ENCODE measurements at regions not wholly inside any gene's neighbourhood (a gene's known extent, or its start where the extent isn't known, plus 50 kb on each side); places are given as distances from the start of the nearest gene placed in this dataset.

- 64% methylated on average over 1 of the region's 1 CpG for WGBS (ENCODE audit: insufficient coverage, low coverage, low lambda C conversion rate, missing lambda C conversion rate)
- Histone ChIP-seq H3K9me3 (no peaks in the 10 kb centered on the region), H3K36me3 (no peaks in the 10 kb centered on the region), H3K4me3 (no peak overlapping the region), H3K27ac (no peak overlapping the region), H3K27me3 (no peaks in the 10 kb centered on the region), H3K4me1 (no peaks in the 10 kb centered on the region)
- TF ChIP-seq, protein P1, sequence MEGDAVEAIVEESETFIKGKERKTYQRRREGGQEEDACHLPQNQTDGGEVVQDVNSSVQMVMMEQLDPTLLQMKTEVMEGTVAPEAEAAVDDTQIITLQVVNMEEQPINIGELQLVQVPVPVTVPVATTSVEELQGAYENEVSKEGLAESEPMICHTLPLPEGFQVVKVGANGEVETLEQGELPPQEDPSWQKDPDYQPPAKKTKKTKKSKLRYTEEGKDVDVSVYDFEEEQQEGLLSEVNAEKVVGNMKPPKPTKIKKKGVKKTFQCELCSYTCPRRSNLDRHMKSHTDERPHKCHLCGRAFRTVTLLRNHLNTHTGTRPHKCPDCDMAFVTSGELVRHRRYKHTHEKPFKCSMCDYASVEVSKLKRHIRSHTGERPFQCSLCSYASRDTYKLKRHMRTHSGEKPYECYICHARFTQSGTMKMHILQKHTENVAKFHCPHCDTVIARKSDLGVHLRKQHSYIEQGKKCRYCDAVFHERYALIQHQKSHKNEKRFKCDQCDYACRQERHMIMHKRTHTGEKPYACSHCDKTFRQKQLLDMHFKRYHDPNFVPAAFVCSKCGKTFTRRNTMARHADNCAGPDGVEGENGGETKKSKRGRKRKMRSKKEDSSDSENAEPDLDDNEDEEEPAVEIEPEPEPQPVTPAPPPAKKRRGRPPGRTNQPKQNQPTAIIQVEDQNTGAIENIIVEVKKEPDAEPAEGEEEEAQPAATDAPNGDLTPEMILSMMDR (IDR thresholded peaks at IDR 0.05): no peak
- no peak for TF ChIP-seq POLR2A (IDR thresholded peaks at IDR 0.05)
- ATAC-seq: no peak
- DNase-seq: no peak
- intact Hi-C loops (cut with DNase I): no loop called here
These were observed 228.2 kb downstream of the ADGRA3 start for GRCh38 chr4:22287631-22288030.

GRCh38 chr4:22268350-22269025 lies 247.4 kb downstream of the ADGRA3 start:
- no peak overlapping the region for H3K27ac ChIP-seq
- DNase-seq (no peak), ATAC-seq (no peak)
- no peaks in the 10 kb centered on the region for H3K9me3 ChIP-seq
- WGBS (ENCODE audit: insufficient coverage, low coverage, low lambda C conversion rate, missing lambda C conversion rate): 69% methylated on average over 5 of the region's 10 CpGs
- H3K4me3 ChIP-seq: no peak overlapping the region
- no peaks in the 10 kb centered on the region for H3K4me1 ChIP-seq
- H3K36me3 ChIP-seq: no peaks in the 10 kb centered on the region
- TF ChIP-seq POLR2A (IDR thresholded peaks at IDR 0.05): no peak
- TF ChIP-seq, protein P1 (IDR thresholded peaks at IDR 0.05): no peak
- H3K27me3 ChIP-seq: no peaks in the 10 kb centered on the region
- intact Hi-C loops (cut with DNase I): no loop called here

- H3K4me3 ChIP-seq: no peak overlapping the region
- H3K27ac ChIP-seq: no peak overlapping the region
- no peak for ATAC-seq
- H3K9me3 ChIP-seq: no peaks in the 10 kb centered on the region
- no peak for DNase-seq
- TF ChIP-seq, protein P1 (IDR thresholded peaks at IDR 0.05): no peak
- TF ChIP-seq POLR2A (IDR thresholded peaks at IDR 0.05): no peak
- intact Hi-C loops (cut with DNase I): no loop called here
- H3K36me3 ChIP-seq: no peaks in the 10 kb centered on the region
- no peaks in the 10 kb centered on the region for H3K4me1 ChIP-seq
- WGBS (ENCODE audit: insufficient coverage, low coverage, low lambda C conversion rate, missing lambda C conversion rate): 76% methylated on average over 7 of the region's 7 CpGs
- H3K27me3 ChIP-seq: no peaks in the 10 kb centered on the region
These were observed 251.6 kb downstream of the ADGRA3 start for GRCh38 chr4:22264261-22264660.

GRCh38 chr4:22253431-22253830 lies 262.4 kb downstream of the ADGRA3 start:
- Histone ChIP-seq H3K9me3 (no peaks in the 10 kb centered on the region), H3K27me3 (no peaks in the 10 kb centered on the region), H3K27ac (no peak overlapping the region), H3K4me3 (no peak overlapping the region), H3K36me3 (no peaks in the 10 kb centered on the region), H3K4me1 (no peaks in the 10 kb centered on the region)
- TF ChIP-seq, protein P1 (IDR thresholded peaks at IDR 0.05): no peak
- TF ChIP-seq POLR2A (IDR thresholded peaks at IDR 0.05): no peak
- DNase-seq (no peak), ATAC-seq (no peak)
- WGBS (ENCODE audit: insufficient coverage, low coverage, low lambda C conversion rate, missing lambda C conversion rate): 5% methylated on average over 1 of the region's 1 CpG
- intact Hi-C loops (cut with DNase I): no loop called here
